ENCODE measurements at regions not wholly inside any gene's neighbourhood (a gene's known extent, or its start where the extent isn't known, plus 50 kb on each side); places are given as distances from the start of the nearest gene placed in this dataset.

DNA sequence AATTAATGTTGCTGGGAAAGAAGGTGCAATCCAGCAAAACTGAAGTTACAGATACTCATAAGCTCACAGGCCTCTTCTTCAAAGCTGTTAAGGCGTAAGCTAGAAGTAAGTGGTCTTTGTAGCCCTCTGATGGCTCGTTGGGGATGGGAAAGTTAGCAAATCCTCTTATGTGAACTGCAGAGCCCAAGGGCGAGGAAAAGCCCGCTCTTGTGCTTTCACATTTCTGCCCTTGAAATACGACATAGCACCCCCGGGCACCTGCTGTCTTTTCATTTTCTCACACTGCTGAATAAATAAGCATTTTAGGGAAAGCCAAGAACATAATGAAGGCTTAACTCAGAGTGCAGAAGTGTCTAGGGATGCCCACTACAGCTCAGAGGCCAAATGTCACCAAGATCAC, 73.1 kb upstream of the SORBS2 start:
- Histone ChIP-seq H3K9me3 (peaks cover 0 to 6% of the 10 kb centered on the region in 2 donors), H3K36me3 (no peaks in the 10 kb centered on the region), H3K27me3 (no peaks in the 10 kb centered on the region), H3K27ac (no peak overlapping the region), H3K4me1 (no peaks in the 10 kb centered on the region), H3K4me3 (no peak overlapping the region)
- TF ChIP-seq POLR2A (IDR thresholded peaks at IDR 0.05), result no peak
- intact Hi-C loops (cut with DNase I; ENCODE audit: low total_unique reads), result no loop called here
- no peak for DNase-seq (ENCODE audit: low spot score in 2 of 2)

DNA sequence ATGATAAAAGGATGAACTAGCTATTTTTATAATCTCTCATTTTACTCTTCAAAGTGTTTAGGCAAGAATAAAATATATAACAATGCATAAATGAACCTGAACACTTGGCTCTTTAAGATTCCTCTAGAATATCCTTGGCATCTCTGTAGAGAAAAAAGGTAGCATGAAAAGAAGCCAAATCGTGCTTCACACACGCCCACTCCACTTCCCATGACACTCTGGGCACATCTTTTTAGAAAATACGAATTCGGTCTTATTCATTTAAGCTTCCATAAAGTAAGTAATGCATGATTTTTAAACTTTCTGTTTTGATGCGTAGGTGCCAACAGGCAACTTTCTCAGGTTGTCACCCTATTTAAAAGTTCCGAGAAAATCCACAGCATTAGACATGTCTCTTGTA, 73.6 kb upstream of the SORBS2 start:
- no peak for TF ChIP-seq POLR2A (IDR thresholded peaks at IDR 0.05)
- no peak overlapping the region for H3K27ac ChIP-seq
- peaks cover 0 to 6% of the 10 kb centered on the region in 2 donors for H3K9me3 ChIP-seq
- no peaks in the 10 kb centered on the region for H3K36me3 ChIP-seq
- no peaks in the 10 kb centered on the region for H3K27me3 ChIP-seq
- intact Hi-C loops (cut with DNase I; ENCODE audit: low total_unique reads), result no loop called here
- no peaks in the 10 kb centered on the region for H3K4me1 ChIP-seq
- no peak overlapping the region for H3K4me3 ChIP-seq
- DNase-seq (ENCODE audit: low spot score in 2 of 2), result no peak

DNA sequence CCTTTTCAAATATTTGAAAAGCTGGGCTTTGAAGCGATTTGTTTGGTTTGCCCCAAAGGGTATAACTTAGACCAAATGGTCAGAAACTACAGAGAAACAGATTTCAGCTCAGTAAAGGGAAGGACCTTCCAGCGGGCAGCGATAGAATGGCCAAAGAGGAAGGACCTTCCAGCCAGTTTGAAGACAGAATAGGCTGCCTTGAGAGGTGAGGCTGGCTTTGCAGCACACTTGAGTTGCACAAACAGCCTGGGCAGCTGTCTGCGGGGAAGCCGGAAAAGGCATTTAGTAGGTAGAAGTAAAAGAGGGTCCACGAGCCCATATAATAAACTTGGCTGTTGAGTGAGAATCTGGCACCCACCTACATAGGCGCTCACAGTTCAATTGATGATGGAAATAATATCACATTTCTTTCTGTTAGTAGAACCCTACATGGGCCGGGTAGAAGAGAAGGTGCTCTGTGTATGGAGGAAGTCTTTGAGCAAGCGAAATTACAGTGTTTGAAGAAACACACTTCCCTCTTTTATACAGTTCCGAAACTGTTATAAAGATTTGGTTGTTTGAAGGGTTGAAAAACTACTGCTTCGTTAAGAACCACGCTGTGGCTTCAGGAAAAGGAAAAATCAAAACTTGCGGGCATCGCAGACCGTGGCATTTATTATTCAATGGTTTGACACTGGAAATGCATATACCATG, 75.0 kb upstream of the SORBS2 start:
- intact Hi-C loops (cut with DNase I; ENCODE audit: low total_unique reads), result no loop called here
- H3K9me3 ChIP-seq, result peaks cover 0 to 6% of the 10 kb centered on the region in 2 donors
- H3K4me1 ChIP-seq, result no peaks in the 10 kb centered on the region
- H3K27me3 ChIP-seq, result no peaks in the 10 kb centered on the region
- DNase-seq (ENCODE audit: low spot score in 2 of 2), result no peak
- no peak for TF ChIP-seq POLR2A (IDR thresholded peaks at IDR 0.05)
- TF ChIP-seq POLR2AphosphoS5 (IDR thresholded peaks at IDR 0.05), result no peak
- no peak overlapping the region for H3K27ac ChIP-seq
- H3K4me3 ChIP-seq, result no peak overlapping the region
- H3K36me3 ChIP-seq, result no peaks in the 10 kb centered on the region

DNA sequence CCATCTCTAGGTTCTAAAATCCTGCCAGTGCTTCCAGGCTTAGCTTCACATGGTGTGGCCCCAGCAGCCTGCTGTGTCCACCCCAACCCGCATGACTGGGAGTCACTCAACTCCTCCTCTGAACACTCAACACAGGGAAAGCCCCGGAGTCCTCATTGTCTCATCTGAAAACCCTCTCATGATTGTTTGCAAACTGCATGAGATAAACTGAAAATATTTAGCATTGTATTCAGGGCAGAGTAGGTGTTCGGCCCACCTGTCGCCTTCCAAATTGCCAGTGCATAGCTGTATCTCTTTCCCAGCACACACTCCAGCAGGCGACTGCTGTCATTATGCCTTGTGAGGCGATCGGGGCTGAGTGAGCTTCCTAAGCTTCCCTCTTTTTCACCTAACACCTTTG, 76.7 kb upstream of the SORBS2 start:
- Histone ChIP-seq H3K27me3 (no peaks in the 10 kb centered on the region), H3K36me3 (no peaks in the 10 kb centered on the region), H3K27ac (no peak overlapping the region), H3K9me3 (peaks cover 0 to 6% of the 10 kb centered on the region in 2 donors), H3K4me1 (no peaks in the 10 kb centered on the region), H3K4me3 (no peak overlapping the region)
- TF ChIP-seq POLR2AphosphoS5 (IDR thresholded peaks at IDR 0.05) (no peak), POLR2A (IDR thresholded peaks at IDR 0.05) (no peak)
- TF ChIP-seq, protein P1, sequence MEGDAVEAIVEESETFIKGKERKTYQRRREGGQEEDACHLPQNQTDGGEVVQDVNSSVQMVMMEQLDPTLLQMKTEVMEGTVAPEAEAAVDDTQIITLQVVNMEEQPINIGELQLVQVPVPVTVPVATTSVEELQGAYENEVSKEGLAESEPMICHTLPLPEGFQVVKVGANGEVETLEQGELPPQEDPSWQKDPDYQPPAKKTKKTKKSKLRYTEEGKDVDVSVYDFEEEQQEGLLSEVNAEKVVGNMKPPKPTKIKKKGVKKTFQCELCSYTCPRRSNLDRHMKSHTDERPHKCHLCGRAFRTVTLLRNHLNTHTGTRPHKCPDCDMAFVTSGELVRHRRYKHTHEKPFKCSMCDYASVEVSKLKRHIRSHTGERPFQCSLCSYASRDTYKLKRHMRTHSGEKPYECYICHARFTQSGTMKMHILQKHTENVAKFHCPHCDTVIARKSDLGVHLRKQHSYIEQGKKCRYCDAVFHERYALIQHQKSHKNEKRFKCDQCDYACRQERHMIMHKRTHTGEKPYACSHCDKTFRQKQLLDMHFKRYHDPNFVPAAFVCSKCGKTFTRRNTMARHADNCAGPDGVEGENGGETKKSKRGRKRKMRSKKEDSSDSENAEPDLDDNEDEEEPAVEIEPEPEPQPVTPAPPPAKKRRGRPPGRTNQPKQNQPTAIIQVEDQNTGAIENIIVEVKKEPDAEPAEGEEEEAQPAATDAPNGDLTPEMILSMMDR (IDR thresholded peaks at IDR 0.05), result no peak
- no peak for DNase-seq (ENCODE audit: low spot score in 2 of 2)
- intact Hi-C loops (cut with DNase I; ENCODE audit: low total_unique reads), result no loop called here

DNA sequence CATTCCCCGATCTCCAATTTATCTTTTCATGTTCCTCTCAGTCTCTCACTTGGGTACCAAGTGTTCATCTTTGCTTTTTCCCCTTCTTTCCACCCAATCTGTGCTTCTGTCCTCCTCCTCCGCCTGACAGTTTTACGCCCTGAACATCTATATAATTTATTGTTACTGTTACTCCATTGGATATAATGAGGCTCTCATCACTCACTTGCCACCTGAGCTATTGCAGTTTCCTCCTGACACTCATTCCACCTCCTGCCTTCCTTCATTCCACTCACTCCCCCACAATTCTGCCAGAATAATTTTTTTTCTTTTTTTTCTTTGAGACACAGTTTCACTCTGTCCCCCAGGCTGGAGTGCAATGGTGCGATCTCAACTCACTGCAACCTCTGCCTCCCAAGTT, 77.6 kb upstream of the SORBS2 start:
- no peak for DNase-seq (ENCODE audit: low spot score in 2 of 2)
- no peaks in the 10 kb centered on the region for H3K4me1 ChIP-seq
- TF ChIP-seq POLR2AphosphoS5 (IDR thresholded peaks at IDR 0.05) (no peak), POLR2A (IDR thresholded peaks at IDR 0.05) (no peak)
- TF ChIP-seq, protein P1 (IDR thresholded peaks at IDR 0.05), result no peak
- H3K27ac ChIP-seq, result no peak overlapping the region
- H3K9me3 ChIP-seq, result peaks cover 0 to 6% of the 10 kb centered on the region in 2 donors
- H3K27me3 ChIP-seq, result no peaks in the 10 kb centered on the region
- H3K36me3 ChIP-seq, result no peaks in the 10 kb centered on the region
- no peak overlapping the region for H3K4me3 ChIP-seq
- intact Hi-C loops (cut with DNase I; ENCODE audit: low total_unique reads), result no loop called here

DNA sequence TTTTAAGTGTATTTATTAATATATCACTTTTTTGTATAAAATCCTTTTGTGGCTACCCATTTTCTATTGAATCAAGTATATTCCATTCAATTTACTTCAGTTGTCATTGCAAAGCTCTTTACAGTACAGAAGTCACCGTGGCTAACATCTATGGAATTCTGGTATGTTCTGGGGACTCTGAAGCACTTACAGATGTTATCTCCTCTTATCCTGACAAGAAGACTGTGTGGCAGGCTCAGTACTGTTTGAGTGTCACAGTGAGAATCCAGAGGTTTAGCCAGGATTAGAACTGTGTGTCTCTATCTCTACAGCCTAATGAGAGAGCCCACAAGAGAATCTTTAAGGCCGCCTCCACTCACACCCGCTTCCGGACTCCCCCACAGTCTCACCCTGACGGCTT, 78.2 kb upstream of the SORBS2 start:
- Histone ChIP-seq H3K4me3 (no peak overlapping the region), H3K27ac (no peak overlapping the region), H3K4me1 (no peaks in the 10 kb centered on the region), H3K27me3 (no peaks in the 10 kb centered on the region), H3K36me3 (no peaks in the 10 kb centered on the region), H3K9me3 (peaks cover 0 to 6% of the 10 kb centered on the region in 2 donors)
- no peak for DNase-seq (ENCODE audit: low spot score in 2 of 2)
- intact Hi-C loops (cut with DNase I; ENCODE audit: low total_unique reads), result no loop called here
- TF ChIP-seq POLR2A (IDR thresholded peaks at IDR 0.05) (no peak), POLR2AphosphoS5 (IDR thresholded peaks at IDR 0.05) (no peak)
- TF ChIP-seq, protein P1 (IDR thresholded peaks at IDR 0.05), result no peak

Data from breast epithelium (tissue), 4 donors.